HCT116 (cell line): ENCODE measurements at regions not wholly inside any gene's neighbourhood (a gene's known extent, or its start where the extent isn't known, plus 50 kb on each side); places are given as distances from the start of the nearest gene placed in this dataset.

ENCODE experiments used
- CTCF ChIP-seq, 3 experiments: fragments of 200-600 bp in 1 of 3; sonication (generic) in 1 of 3; IDR thresholded peaks in 2 of 3; conservative IDR thresholded peaks in 1 of 3; 2 replicates each; pipeline ENCODE4 v1.5.1; 2012 to 2017; ENCODE audit warnings: low read depth in 2 of 3, low read length in 2 of 3, antibody characterized with exemption in 1 of 3, borderline replicate concordance in 1 of 3, control low read depth in 1 of 3, mild to moderate bottlenecking in 1 of 3, mixed read lengths in 1 of 3, mixed run types in 1 of 3, moderate library complexity in 1 of 3; ENCODE audit not compliant: insufficient read depth in 1 of 3
- EZH2 ChIP-seq: fragments of 200-600 bp; sonication (generic); IDR thresholded peaks from 2 replicates; pipeline ENCODE4 v1.6.1; 2017; ENCODE audit warnings: antibody characterized with exemption, mixed run types
- EZH2phosphoT487 ChIP-seq: fragments of 200-600 bp; IDR thresholded peaks from 2 replicates; pipeline ENCODE4 v1.6.1; 2018; ENCODE audit warnings: antibody characterized with exemption, borderline replicate concordance
- SP1 ChIP-seq: IDR thresholded peaks from 2 replicates; pipeline ENCODE4 v1.6.1; 2012; ENCODE audit warnings: low read depth

GRCh38 chr11:98559961-98560360 lies 460.8 kb upstream of the CNTN5 start:
- TF ChIP-seq EZH2 (no peak), SP1 (no peak), CTCF (IDR thresholded peaks at IDR 0.05 in 2 of 3, conservative IDR thresholded peaks at IDR 0.05 in 1 of 3; ENCODE audit: borderline replicate concordance in 1 of 3, insufficient read depth in 1 of 3, low read depth in 2 of 3, low read length in 2 of 3) (no peak), EZH2phosphoT487 (no peak)
